HUES64 (cell line): ENCODE measurements at regions not wholly inside any gene's neighbourhood (a gene's known extent, or its start where the extent isn't known, plus 50 kb on each side); places are given as distances from the start of the nearest gene placed in this dataset.
A peak's percentile ranks its signal among the peaks of the same experiment; 100 is the strongest.

Experiments used
- H3K27ac ChIP-seq: 2 replicates; pipeline ENCODE4 v1.7.0; 2013; ENCODE audit warnings: low read depth, low read length, inconsistent platforms
- H3K27me3 ChIP-seq: 2 replicates; pipeline ENCODE4 v1.6.1; 2013; ENCODE audit warnings: mild to moderate bottlenecking, low read length; ENCODE audit not compliant: insufficient read depth
- H3K36me3 ChIP-seq: 2 replicates; pipeline ENCODE4 v1.6.1; 2013; ENCODE audit warnings: mild to moderate bottlenecking, low read length; ENCODE audit not compliant: insufficient read depth
- H3K4me1 ChIP-seq: 2 replicates; pipeline ENCODE4 v1.6.1; 2013; ENCODE audit warnings: mild to moderate bottlenecking, low read length, moderate library complexity; ENCODE audit not compliant: insufficient read depth
- H3K4me3 ChIP-seq: 2 replicates; pipeline ENCODE4 v1.5.1; 2013; ENCODE audit warnings: mild to moderate bottlenecking, low read length, moderate library complexity
- H3K9ac ChIP-seq: 2 replicates; pipeline ENCODE4 v1.6.1; 2013; ENCODE audit warnings: mild to moderate bottlenecking, low read depth, low read length
- H3K9me3 ChIP-seq: 2 replicates; pipeline ENCODE4 v1.6.1; 2013; ENCODE audit warnings: low read depth, low read length; ENCODE audit not compliant: insufficient read depth
- WGBS: fragments of 150-250, 120-280 bp; methylation state at CpG from one replicate; pipeline ENCODE4 v1.1.7; 2013; ENCODE audit warnings: missing lambda C conversion rate; 5-methylcytosine and 5-hydroxymethylcytosine counted together

- H3K4me1 ChIP-seq: no peaks in the 10 kb centered on the region
- no peak overlapping the region for H3K4me3 ChIP-seq
- H3K36me3 ChIP-seq: no peaks in the 10 kb centered on the region
- H3K27me3 ChIP-seq: no peaks in the 10 kb centered on the region
- no peak overlapping the region for H3K27ac ChIP-seq
- no peak overlapping the region for H3K9ac ChIP-seq
- WGBS: 94% methylated on average over 3 of the region's 3 CpGs
- H3K9me3 ChIP-seq: no peaks in the 10 kb centered on the region
These were observed 165.3 kb downstream of the GASK1B start for GRCh38 chr4:158007566-158007965.

DNA sequence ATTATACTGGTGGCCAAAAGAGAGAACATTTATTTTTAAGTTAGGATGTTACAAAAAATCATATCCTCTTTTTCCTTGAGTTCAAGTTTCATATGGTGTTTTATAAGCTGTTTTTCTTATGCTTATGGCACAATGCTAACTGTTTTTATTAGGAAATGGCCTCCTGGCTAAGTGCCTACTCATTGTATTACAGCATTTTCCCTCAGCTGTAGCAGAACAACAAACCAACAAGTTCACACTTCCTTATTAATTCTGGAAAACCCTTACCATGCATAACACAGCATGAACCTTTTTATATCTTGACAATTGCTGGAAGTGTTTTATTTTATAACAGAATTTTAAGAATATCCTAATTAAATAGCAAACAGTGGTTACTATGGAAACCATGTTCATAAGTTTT lies 165.8 kb downstream of the GASK1B start:
- Histone ChIP-seq H3K36me3 (no peaks in the 10 kb centered on the region), H3K9ac (no peak overlapping the region), H3K4me3 (no peak overlapping the region), H3K9me3 (no peaks in the 10 kb centered on the region), H3K27ac (no peak overlapping the region), H3K27me3 (no peaks in the 10 kb centered on the region), H3K4me1 (no peaks in the 10 kb centered on the region)

DNA sequence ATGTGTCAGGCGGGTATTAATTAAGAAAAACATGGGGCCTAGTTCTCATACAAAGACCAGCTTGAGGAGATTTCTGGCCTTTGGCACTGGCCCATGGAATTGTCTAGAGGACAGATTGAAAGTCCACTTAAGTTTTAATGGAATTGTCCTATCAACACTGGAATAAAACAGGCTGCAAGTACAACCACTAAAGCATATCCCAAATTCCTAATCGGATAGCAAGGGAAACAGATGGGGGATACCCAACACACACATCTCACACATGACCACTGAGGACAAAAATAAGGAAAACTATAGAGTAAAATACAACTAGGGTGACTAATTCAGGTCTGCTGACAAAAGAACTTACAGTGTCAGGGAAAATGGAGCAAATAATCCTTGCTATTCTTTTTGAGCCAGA lies 167.8 kb downstream of the GASK1B start:
- no peak overlapping the region for H3K27ac ChIP-seq
- H3K4me3 ChIP-seq: no peak overlapping the region
- WGBS: 98% methylated on average over 2 of the region's 2 CpGs
- H3K27me3 ChIP-seq: no peaks in the 10 kb centered on the region
- H3K36me3 ChIP-seq: no peaks in the 10 kb centered on the region
- H3K4me1 ChIP-seq: no peaks in the 10 kb centered on the region
- H3K9me3 ChIP-seq: no peaks in the 10 kb centered on the region
- no peak overlapping the region for H3K9ac ChIP-seq

- H3K4me1 ChIP-seq: no peaks in the 10 kb centered on the region
- WGBS: 83% methylated on average over 5 of the region's 5 CpGs
- no peak overlapping the region for H3K27ac ChIP-seq
- H3K9ac ChIP-seq: no peak overlapping the region
- H3K36me3 ChIP-seq: no peaks in the 10 kb centered on the region
- no peaks in the 10 kb centered on the region for H3K9me3 ChIP-seq
- H3K27me3 ChIP-seq: no peaks in the 10 kb centered on the region
- H3K4me3 ChIP-seq: no peak overlapping the region
These were observed 168.7 kb downstream of the GASK1B start for GRCh38 chr4:158004101-158004500.

- H3K9me3 ChIP-seq: no peaks in the 10 kb centered on the region
- no peak overlapping the region for H3K9ac ChIP-seq
- H3K4me1 ChIP-seq: no peaks in the 10 kb centered on the region
- H3K27me3 ChIP-seq: no peaks in the 10 kb centered on the region
- no peaks in the 10 kb centered on the region for H3K36me3 ChIP-seq
- H3K27ac ChIP-seq: no peak overlapping the region
- H3K4me3 ChIP-seq: no peak overlapping the region
These were observed 169.6 kb downstream of the GASK1B start for GRCh38 chr4:158003212-158003611.

- H3K27ac ChIP-seq: no peak overlapping the region
- H3K9ac ChIP-seq: no peak overlapping the region
- 92% methylated on average over 1 of the region's 1 CpG for WGBS
- no peaks in the 10 kb centered on the region for H3K4me1 ChIP-seq
- no peaks in the 10 kb centered on the region for H3K9me3 ChIP-seq
- no peaks in the 10 kb centered on the region for H3K27me3 ChIP-seq
- H3K4me3 ChIP-seq: no peak overlapping the region
- no peaks in the 10 kb centered on the region for H3K36me3 ChIP-seq
These were observed 170.7 kb downstream of the GASK1B start for GRCh38 chr4:158002173-158002572.

DNA sequence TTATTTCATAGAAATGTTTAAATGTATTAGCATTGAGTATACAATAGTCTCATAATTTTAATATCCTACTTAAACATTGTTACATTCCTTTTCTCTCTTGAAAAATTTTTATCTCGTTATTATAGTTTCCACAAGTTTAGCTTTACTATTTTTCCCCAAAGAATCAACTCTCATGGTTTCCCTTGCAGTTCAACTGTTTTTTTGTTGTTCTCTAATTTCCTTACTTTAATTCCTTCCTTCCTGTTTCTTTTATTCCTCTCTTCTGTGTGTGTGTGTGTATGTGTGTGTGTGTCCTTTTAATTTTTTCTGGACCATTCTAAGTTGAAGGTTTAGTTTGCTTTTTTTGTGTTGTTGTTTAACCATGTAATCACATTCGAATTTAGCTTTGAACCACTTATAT lies 171.1 kb downstream of the GASK1B start:
- WGBS: 94% methylated on average over 1 of the region's 2 CpGs
- no peaks in the 10 kb centered on the region for H3K4me1 ChIP-seq

GRCh38 chr4:157999723-158000122 lies 173.1 kb downstream of the GASK1B start:
- Histone ChIP-seq H3K36me3 (no peaks in the 10 kb centered on the region), H3K27ac (no peak overlapping the region), H3K27me3 (no peaks in the 10 kb centered on the region), H3K4me3 (no peak overlapping the region), H3K9me3 (no peaks in the 10 kb centered on the region), H3K9ac (no peak overlapping the region), H3K4me1 (peaks cover 4% of the 10 kb centered on the region; the same call in 1 of the 2 replicates)
- WGBS: 100% methylated on average over 1 of the region's 1 CpG

More for the DNA sequence above, 171.1 kb downstream of the GASK1B start:
- Histone ChIP-seq H3K36me3 (no peaks in the 10 kb centered on the region), H3K27me3 (no peaks in the 10 kb centered on the region), H3K4me3 (no peak overlapping the region), H3K9ac (no peak overlapping the region), H3K9me3 (no peaks in the 10 kb centered on the region), H3K27ac (no peak overlapping the region)

DNA sequence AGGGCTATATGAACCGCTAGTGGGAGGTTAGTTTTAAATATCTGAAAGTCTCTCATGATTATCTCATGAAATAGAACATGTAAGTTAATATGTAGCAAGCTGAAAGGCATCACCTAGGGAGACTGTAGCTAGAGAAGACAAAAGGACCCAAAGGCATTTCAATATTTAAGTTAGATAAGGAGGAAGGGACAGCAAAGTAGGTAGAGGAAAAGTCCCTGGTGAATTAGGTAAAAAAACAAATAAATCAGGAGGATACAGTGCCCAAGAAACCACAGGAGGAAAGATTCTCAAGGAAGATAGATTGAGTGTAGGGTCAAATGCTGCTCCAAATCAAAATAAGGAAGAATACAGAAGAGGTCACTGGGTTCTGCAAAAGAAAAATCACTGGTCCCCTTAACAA lies 175.5 kb downstream of the GASK1B start:
- no peak overlapping the region for H3K27ac ChIP-seq

GRCh38 chr4:157996061-157997028 lies 176.5 kb downstream of the GASK1B start:
- no peaks in the 10 kb centered on the region for H3K27me3 ChIP-seq
- H3K4me1 ChIP-seq: peaks cover 6% of the 10 kb centered on the region; the same call in 1 of the 2 replicates
- WGBS: 91% methylated on average over 6 of the region's 6 CpGs
- H3K9me3 ChIP-seq: no peaks in the 10 kb centered on the region
- H3K9ac ChIP-seq: no peak overlapping the region
- no peak overlapping the region for H3K4me3 ChIP-seq
- no peak overlapping the region for H3K27ac ChIP-seq
- H3K36me3 ChIP-seq: no peaks in the 10 kb centered on the region

More for the DNA sequence above, 175.5 kb downstream of the GASK1B start:
- WGBS: 100% methylated on average over 1 of the region's 1 CpG
- no peak overlapping the region for H3K4me3 ChIP-seq
- H3K4me1 ChIP-seq: peaks cover 6% of the 10 kb centered on the region; the same call in 1 of the 2 replicates
- H3K9ac ChIP-seq: no peak overlapping the region
- H3K36me3 ChIP-seq: no peaks in the 10 kb centered on the region
- no peaks in the 10 kb centered on the region for H3K27me3 ChIP-seq
- no peaks in the 10 kb centered on the region for H3K9me3 ChIP-seq

DNA sequence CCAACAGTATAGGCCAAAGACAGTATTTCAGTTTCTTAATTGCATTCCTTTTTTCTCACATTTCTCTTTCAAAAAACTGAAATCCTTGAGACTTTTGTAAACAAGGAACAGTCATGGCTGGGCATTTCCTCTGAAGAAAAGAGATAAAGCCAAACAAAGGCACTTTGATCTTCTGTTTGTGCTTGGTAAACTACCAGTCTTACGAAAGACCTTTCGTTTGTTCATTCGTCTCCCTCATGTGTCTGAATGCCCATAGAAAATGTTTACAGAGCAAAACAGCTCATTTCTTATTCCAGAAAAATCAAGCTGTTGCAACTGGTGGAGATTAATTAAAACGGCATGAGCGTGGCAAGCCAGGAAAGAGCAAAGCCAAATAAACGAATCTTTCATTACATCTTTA lies 178.0 kb downstream of the GASK1B start:
- WGBS: 75% methylated on average over 5 of the region's 6 CpGs
- peaks cover 6% of the 10 kb centered on the region; the same call in 1 of the 2 replicates for H3K4me1 ChIP-seq
- H3K27ac ChIP-seq: no peak overlapping the region
- H3K9me3 ChIP-seq: no peaks in the 10 kb centered on the region
- no peaks in the 10 kb centered on the region for H3K36me3 ChIP-seq
- H3K27me3 ChIP-seq: no peaks in the 10 kb centered on the region
- H3K4me3 ChIP-seq: no peak overlapping the region
- peak overlapping the region; percentile 24; the same call in 1 of the 2 replicates for H3K9ac ChIP-seq
